GM19438 (cell line): ENCODE measurements at regions not wholly inside any gene's neighbourhood (a gene's known extent, or its start where the extent isn't known, plus 50 kb on each side); places are given as distances from the start of the nearest gene placed in this dataset.

Source experiments
- ATAC-seq: cut with Tn5 transposase; IDR thresholded peaks from one replicate; pipeline ENCODE4 v1.9.1; 2021; ENCODE audit warnings: low read depth; ENCODE audit not compliant: unreplicated experiment

DNA sequence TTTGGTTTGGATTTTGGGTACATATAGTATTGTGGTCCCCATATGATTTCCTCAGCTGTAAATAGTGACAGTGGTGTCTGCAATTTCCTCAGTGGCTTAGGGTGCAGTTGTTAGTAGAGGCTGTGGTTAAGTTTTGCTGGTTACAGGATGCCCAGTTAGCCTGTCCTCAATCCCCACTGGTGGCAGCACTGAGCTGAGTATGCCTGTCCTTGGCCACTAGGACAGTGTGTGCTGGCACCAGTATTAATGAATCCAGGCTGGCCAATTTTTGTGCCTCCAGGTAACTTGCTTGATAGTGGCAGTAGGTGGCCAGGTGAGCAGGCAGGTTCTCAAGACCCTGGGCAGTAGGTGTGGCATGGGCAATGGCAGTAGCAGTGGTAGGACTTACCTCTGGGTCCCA is 973.1 kb downstream of the TMEM182 start:
- ATAC-seq: no peak

DNA sequence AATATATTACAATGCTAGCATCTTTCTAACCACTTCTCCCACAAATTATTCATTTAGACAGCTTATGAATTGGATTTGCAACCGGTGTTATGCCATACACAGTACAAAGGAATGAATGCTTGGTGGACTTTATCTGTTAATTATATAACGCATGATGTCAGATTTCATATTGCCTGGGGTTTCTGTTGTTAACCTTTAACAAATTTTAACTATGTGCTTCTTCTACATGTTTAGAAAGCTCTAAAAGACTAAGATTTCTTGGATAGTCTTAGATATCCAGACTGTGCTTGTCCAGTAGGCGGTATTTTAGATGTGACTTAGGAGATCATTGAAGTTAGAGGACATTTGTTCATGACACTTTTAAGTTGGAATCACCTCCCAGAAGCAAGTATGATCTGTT is 976.3 kb downstream of the TMEM182 start:
- no peak for ATAC-seq

DNA sequence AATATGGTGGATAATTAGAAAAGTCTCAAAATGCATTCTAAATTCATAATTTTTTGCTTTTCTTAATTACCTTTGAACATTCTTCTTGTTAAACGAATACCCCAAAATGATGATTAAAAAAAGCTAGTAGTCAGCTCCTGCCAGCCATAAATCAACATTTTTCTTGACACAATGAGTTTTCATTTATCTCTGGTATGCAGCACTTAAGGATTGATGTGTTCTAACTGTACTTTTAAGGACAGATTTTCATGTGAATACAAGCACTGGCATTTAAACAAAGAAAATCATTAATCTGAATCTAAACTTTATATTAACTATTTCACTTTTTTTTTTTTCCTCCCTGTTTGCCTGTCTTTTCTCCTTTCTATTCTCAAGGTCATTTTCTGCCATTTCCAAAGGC is 976.8 kb downstream of the TMEM182 start:
- ATAC-seq: no peak

- no peak for ATAC-seq
Observed at GRCh38 chr2:103739186-103739585, 977.4 kb downstream of the TMEM182 start.

- ATAC-seq: no peak
Observed at GRCh38 chr2:103739921-103740320, 978.1 kb downstream of the TMEM182 start.

- ATAC-seq: no peak
Observed at GRCh38 chr2:103740631-103741030, 978.8 kb downstream of the TMEM182 start.

DNA sequence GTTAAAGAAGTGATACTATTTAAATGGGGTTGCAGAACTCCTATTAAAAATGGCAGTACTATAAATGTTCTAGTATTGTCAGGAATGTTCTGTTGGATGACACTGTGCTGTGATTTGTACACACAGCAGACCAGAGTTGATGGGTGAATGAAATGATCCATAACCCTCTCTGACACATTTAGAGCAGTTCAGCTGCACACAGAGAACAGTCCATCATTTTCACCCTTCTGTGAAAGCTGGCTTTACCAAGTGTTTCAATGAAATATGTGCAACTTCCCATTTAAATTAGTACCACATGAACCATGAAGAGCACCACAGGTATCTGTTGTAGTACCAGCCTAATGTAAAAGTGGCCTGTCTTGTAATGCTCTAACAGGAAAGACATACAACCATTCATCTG is 981.4 kb downstream of the TMEM182 start:
- no peak for ATAC-seq

GRCh38 chr2:103754530-103754929 is 992.7 kb downstream of the TMEM182 start:
- ATAC-seq: no peak

- ATAC-seq: no peak
Observed at GRCh38 chr2:103773884-103774283, 1012.1 kb downstream of the TMEM182 start.

GRCh38 chr2:103780088-103780702 is 1018.4 kb downstream of the TMEM182 start:
- no peak for ATAC-seq

GRCh38 chr2:103781313-103781712 is 1019.5 kb downstream of the TMEM182 start:
- ATAC-seq: no peak

- ATAC-seq: no peak
Observed at GRCh38 chr2:103784261-103784660, 1022.4 kb downstream of the TMEM182 start.

DNA sequence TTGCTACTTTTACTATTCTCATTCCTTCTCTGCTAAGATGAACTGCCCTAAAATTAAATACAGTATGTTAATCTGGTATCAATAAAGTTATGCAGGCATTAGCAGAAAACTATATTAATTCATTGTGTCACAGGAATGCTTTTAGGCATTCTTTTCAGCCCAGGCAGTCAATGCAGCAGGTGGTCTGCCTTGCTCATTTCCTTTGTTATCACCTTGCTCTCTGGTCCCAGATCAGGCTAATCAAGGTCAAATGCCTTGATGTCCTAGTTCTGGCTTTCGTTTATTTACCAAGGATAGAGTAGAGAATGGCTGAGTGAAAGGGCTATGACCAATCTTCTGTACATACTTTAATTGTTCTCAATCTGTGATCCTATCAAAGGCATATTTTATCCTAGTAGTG is 1023.6 kb downstream of the TMEM182 start:
- no peak for ATAC-seq

- no peak for ATAC-seq
Observed at GRCh38 chr2:103785956-103786355, 1024.1 kb downstream of the TMEM182 start.

GRCh38 chr2:103788389-103788788 is 1026.6 kb downstream of the TMEM182 start:
- ATAC-seq: no peak

DNA sequence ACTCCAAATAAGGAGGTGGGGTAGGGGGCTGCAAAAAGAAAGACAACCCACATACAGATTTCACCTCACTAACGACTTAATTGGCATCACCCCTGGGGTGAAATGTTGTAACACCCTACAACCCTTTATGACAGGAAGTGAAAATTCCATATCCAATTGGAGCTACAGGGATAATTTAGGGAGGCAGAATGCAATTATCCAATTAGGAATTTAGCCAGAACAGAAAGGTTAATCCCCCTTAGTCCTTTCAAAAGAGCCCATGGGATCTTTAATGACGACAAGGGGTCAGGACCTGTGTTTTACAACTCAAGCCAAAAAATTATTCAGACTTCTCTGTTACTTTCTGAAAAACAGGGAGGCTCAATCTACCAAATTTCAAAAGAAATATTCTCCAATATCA is 1027.1 kb downstream of the TMEM182 start:
- no peak for ATAC-seq

GRCh38 chr2:103789381-103790095 is 1027.7 kb downstream of the TMEM182 start:
- ATAC-seq: no peak

- no peak for ATAC-seq
Observed at GRCh38 chr2:103792042-103792441, 1030.2 kb downstream of the TMEM182 start.

- ATAC-seq: no peak
Observed at GRCh38 chr2:103798291-103798690, 1036.5 kb downstream of the TMEM182 start.

DNA sequence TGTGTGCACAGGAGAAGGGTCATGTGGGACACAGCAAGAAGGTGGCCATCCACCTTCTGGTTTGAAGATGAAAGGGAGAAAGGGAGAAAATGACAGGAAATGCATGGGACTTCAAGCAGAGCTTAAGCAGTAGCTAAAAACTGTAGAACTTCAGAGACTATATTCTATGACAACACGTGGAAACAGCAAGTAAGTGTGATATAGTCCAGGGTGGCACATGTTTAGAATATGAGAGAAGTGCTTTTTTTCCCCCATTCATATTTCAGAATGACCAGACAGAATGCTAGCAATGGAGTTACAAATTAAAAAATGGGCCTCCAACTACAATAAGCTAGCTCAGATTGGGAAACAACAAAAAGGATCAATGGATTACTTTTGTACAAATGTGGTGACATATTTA is 1042.2 kb downstream of the TMEM182 start:
- ATAC-seq: no peak

GRCh38 chr2:103805746-103806145 is 1043.9 kb downstream of the TMEM182 start:
- no peak for ATAC-seq

- no peak for ATAC-seq
Observed at GRCh38 chr2:103808814-103809213, 1045.1 kb upstream of the POU3F3 start.
